A673 (cell line): ENCODE measurements at regions not wholly inside any gene's neighbourhood (a gene's known extent, or its start where the extent isn't known, plus 50 kb on each side); places are given as distances from the start of the nearest gene placed in this dataset.

ENCODE experiments used
- BruUV-seq: library from RNA; stranded (reverse); fragments of 400-500 nt; replicated peaks from 2 replicates; lab custom pipeline; 2021; lab: Mats Ljungman, UMichigan
- CTCF ChIA-PET: fragments of 300-600 bp; sonication (Branson Sonifier 250); formaldehyde crosslinking; loops from one replicate; lab custom pipeline; 2022; ENCODE audit warnings: antibody characterized with exemption; lab: Charles Lee
- POLR2A ChIA-PET: fragments of 300-600 bp; sonication (Branson Sonifier 250); formaldehyde crosslinking; loops from one replicate; lab custom pipeline; 2022; ENCODE audit warnings: antibody characterized with exemption; ENCODE audit not compliant: low non-redundant PET; lab: Charles Lee
- DNase-seq: peaks from one replicate; pipeline ENCODE4 v3.0.0-alpha.2; 2015; ENCODE audit warnings: low spot score
- H3K27ac ChIP-seq: fragments of 200-600 bp; sonication (generic); 2 replicates; pipeline ENCODE4 v1.5.1; 2016; ENCODE audit warnings: mixed run types, low read depth, mild to moderate bottlenecking, mixed read lengths, antibody characterized with exemption, low read length; ENCODE audit not compliant: poor library complexity, severe bottlenecking
- H3K27me3 ChIP-seq: fragments of 200-600 bp; sonication (generic); replicated peaks from 2 replicates; pipeline ENCODE4 v1.6.1; 2017; ENCODE audit warnings: mixed run types, low read depth, mild to moderate bottlenecking, mixed read lengths, antibody characterized with exemption, low read length; ENCODE audit not compliant: insufficient read depth, poor library complexity
- H3K36me3 ChIP-seq: fragments of 200-600 bp; sonication (generic); 2 replicates; pipeline ENCODE4 v1.6.1; 2016; ENCODE audit warnings: mixed run types, mild to moderate bottlenecking, mixed read lengths, antibody characterized with exemption, low read length; ENCODE audit not compliant: insufficient read depth, poor library complexity, severe bottlenecking
- H3K4me1 ChIP-seq: fragments of 200-600 bp; sonication (generic); 2 replicates; pipeline ENCODE4 v1.6.1; 2017; ENCODE audit warnings: mixed run types, mild to moderate bottlenecking, mixed read lengths, antibody characterized with exemption, low read length; ENCODE audit not compliant: insufficient read depth, poor library complexity, severe bottlenecking
- H3K4me3 ChIP-seq: fragments of 200-600 bp; sonication (generic); 2 replicates; pipeline ENCODE4 v1.5.1; 2016; ENCODE audit warnings: low read depth, mixed run types, mild to moderate bottlenecking, mixed read lengths, low read length; ENCODE audit not compliant: poor library complexity, severe bottlenecking
- H3K9me3 ChIP-seq: fragments of 200-600 bp; sonication (generic); 2 replicates; pipeline ENCODE4 v1.6.1; 2016; ENCODE audit warnings: mixed run types, low read depth, mild to moderate bottlenecking, mixed read lengths, antibody characterized with exemption, low read length; ENCODE audit not compliant: poor library complexity, severe bottlenecking
- CTCF ChIP-seq: fragments of 300-800, 200-600 bp; sonication (generic); conservative IDR thresholded peaks from 2 replicates; pipeline ENCODE4 v1.5.1; 2017; ENCODE audit warnings: low read depth, mild to moderate bottlenecking, antibody characterized with exemption, low read length, moderate library complexity, mixed read lengths
- EZH2 ChIP-seq: fragments of 200-600 bp; sonication (generic); IDR thresholded peaks from 2 replicates; pipeline ENCODE4 v1.6.1; 2017; ENCODE audit warnings: borderline replicate concordance, low read depth, mild to moderate bottlenecking, mixed read lengths, antibody characterized with exemption, low read length; ENCODE audit not compliant: poor library complexity, severe bottlenecking
- intact Hi-C: fragments of 100-400 bp; cut with micrococcal nuclease; formaldehyde crosslinking; loops from one replicate; pipeline ENCODE4 v1.10.0; 2022; ENCODE audit not compliant: unreplicated experiment

- ChIA-PET CTCF (no interaction called here), POLR2A (interaction anchor here (0.6 kb wide), 1 partner anchor 786 kb away, joined by 3 read pairs; no protein-coding TSS in a partner anchor)
- no peak for TF ChIP-seq EZH2
- TF ChIP-seq CTCF = no peak
- Histone ChIP-seq H3K9me3 (no peaks in the 10 kb centered on the region), H3K36me3 (no peaks in the 10 kb centered on the region), H3K4me1 (peaks cover 47% of the 10 kb centered on the region), H3K27me3 (no peaks in the 10 kb centered on the region), H3K27ac (peak overlapping the region; percentile 85), H3K4me3 (no peak overlapping the region)
- intact Hi-C loops = no loop called here
- BruUV-seq = no TSS peak
- DNase-seq = no peak
Observed at GRCh38 chr1:184297244-184297750, 89.5 kb upstream of the C1orf21 start.

- Histone ChIP-seq H3K27ac (peak overlapping the region; percentile 20), H3K4me3 (no peak overlapping the region), H3K4me1 (peaks cover 47% of the 10 kb centered on the region), H3K9me3 (no peaks in the 10 kb centered on the region), H3K27me3 (no peaks in the 10 kb centered on the region), H3K36me3 (no peaks in the 10 kb centered on the region)
- peak; percentile 70 for DNase-seq
- ChIA-PET CTCF (no interaction called here), POLR2A (no interaction called here)
- TF ChIP-seq CTCF = no peak
- no peak for TF ChIP-seq EZH2
- intact Hi-C loops = no loop called here
- BruUV-seq = no TSS peak
Observed at GRCh38 chr1:184298440-184299405, 88.1 kb upstream of the C1orf21 start.

GRCh38 chr1:184299406-184299790 is 87.4 kb upstream of the C1orf21 start:
- intact Hi-C loops = no loop called here
- H3K27ac ChIP-seq = peak overlapping the region; percentile 20
- TF ChIP-seq CTCF (no peak), EZH2 (no peak)
- BruUV-seq = no TSS peak
- H3K27me3 ChIP-seq = no peaks in the 10 kb centered on the region
- peaks cover 47% of the 10 kb centered on the region for H3K4me1 ChIP-seq
- POLR2A ChIA-PET = no interaction called here
- no peak for DNase-seq
- H3K36me3 ChIP-seq = no peaks in the 10 kb centered on the region
- no peaks in the 10 kb centered on the region for H3K9me3 ChIP-seq
- CTCF ChIA-PET = no interaction called here
- H3K4me3 ChIP-seq = no peak overlapping the region
